DND-41 (cell line): ENCODE measurements at regions not wholly inside any gene's neighbourhood (a gene's known extent, or its start where the extent isn't known, plus 50 kb on each side); places are given as distances from the start of the nearest gene placed in this dataset.

Source experiments
- CTCF ChIP-seq: IDR thresholded peaks from 2 replicates; pipeline ENCODE4 v1.5.1; 2012; ENCODE audit warnings: borderline replicate concordance, low read length, moderate library complexity, mild to moderate bottlenecking; ENCODE audit not compliant: poor library complexity, severe bottlenecking; ENCODE audit errors: extremely low read depth
- EZH2 ChIP-seq: IDR thresholded peaks from 3 replicates; pipeline ENCODE4 v1.6.1; 2012; ENCODE audit warnings: borderline replicate concordance, low read depth, mild to moderate bottlenecking, moderate library complexity, low read length, inconsistent platforms; ENCODE audit not compliant: severe bottlenecking

GRCh38 chr13:80516818-80517348 is 176.0 kb upstream of the SPRY2 start:
- TF ChIP-seq CTCF (no peak), EZH2 (no peak)
